ENCODE measurements at regions not wholly inside any gene's neighbourhood (a gene's known extent, or its start where the extent isn't known, plus 50 kb on each side); places are given as distances from the start of the nearest gene placed in this dataset.

DNA sequence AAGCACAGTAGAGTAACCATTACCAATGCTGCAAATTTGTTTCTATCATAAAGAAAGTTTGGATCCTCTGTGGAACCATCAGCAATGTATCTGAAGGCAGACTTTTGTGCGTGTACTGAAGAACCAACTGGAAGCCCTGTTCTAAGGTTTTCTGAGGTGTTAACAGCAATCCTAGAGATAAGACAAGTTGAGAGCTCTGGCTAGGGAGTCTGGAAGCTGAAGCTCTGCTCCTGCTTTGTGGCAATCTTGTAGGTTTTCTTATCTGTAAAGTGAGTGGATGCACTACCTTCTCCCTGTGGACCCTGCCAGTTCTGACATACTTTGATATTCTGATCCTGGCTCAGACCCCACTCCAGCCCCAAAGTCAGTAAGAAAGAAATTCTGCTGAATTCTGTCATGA is 171.2 kb upstream of the SLC14A2 start:
- H3K27ac ChIP-seq (ENCODE audit: low read length) = no peak overlapping the region
- ATAC-seq (no peak), DNase-seq (ENCODE audit: low read depth, low spot score) (no peak)
- in situ Hi-C loops (cut with HindIII; ENCODE audit: low pct_unique_long_range_greater_than_20kb, low sequenced_read_pairs) (no loop called here), intact Hi-C loops (cut with micrococcal nuclease; ENCODE audit: unreplicated experiment) (no loop called here)
- TF ChIP-seq POLR2AphosphoS5 (IDR thresholded peaks at IDR 0.05; ENCODE audit: low read depth, low read length) (no peak), SIN3A (IDR thresholded peaks at IDR 0.05; ENCODE audit: borderline replicate concordance, insufficient read depth, low read depth, low read length) (no peak), TCF7L2 (IDR thresholded peaks at IDR 0.05; ENCODE audit: low read depth, low read length) (no peak), CTCF (IDR thresholded peaks at IDR 0.05) (no peak)
- TF ChIP-seq, protein P1, sequence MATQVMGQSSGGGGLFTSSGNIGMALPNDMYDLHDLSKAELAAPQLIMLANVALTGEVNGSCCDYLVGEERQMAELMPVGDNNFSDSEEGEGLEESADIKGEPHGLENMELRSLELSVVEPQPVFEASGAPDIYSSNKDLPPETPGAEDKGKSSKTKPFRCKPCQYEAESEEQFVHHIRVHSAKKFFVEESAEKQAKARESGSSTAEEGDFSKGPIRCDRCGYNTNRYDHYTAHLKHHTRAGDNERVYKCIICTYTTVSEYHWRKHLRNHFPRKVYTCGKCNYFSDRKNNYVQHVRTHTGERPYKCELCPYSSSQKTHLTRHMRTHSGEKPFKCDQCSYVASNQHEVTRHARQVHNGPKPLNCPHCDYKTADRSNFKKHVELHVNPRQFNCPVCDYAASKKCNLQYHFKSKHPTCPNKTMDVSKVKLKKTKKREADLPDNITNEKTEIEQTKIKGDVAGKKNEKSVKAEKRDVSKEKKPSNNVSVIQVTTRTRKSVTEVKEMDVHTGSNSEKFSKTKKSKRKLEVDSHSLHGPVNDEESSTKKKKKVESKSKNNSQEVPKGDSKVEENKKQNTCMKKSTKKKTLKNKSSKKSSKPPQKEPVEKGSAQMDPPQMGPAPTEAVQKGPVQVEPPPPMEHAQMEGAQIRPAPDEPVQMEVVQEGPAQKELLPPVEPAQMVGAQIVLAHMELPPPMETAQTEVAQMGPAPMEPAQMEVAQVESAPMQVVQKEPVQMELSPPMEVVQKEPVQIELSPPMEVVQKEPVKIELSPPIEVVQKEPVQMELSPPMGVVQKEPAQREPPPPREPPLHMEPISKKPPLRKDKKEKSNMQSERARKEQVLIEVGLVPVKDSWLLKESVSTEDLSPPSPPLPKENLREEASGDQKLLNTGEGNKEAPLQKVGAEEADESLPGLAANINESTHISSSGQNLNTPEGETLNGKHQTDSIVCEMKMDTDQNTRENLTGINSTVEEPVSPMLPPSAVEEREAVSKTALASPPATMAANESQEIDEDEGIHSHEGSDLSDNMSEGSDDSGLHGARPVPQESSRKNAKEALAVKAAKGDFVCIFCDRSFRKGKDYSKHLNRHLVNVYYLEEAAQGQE (IDR thresholded peaks at IDR 0.05; ENCODE audit: insufficient read depth in 1 of 2, low read depth in 2 of 2, low read length in 1 of 2) = no peak
- ChIA-PET CTCF (no interaction called here), POLR2A (no interaction called here)
- H3K27me3 ChIP-seq (ENCODE audit: control insufficient read depth, insufficient read depth, low read length) = no peaks in the 10 kb centered on the region
- H3K36me3 ChIP-seq (ENCODE audit: control insufficient read depth, insufficient read depth, low read length) = no peaks in the 10 kb centered on the region
- H3K4me3 ChIP-seq (ENCODE audit: low read depth in 2 of 2, low read length in 2 of 2) = no peak overlapping the region
- no TSS peak for BruUV-seq (replicated peaks)
- H3K9me3 ChIP-seq (ENCODE audit: control insufficient read depth, insufficient read depth, low read depth, low read length) = no peaks in the 10 kb centered on the region
- no peaks in the 10 kb centered on the region for H3K4me1 ChIP-seq (ENCODE audit: control insufficient read depth, insufficient read depth, low read length)

DNA sequence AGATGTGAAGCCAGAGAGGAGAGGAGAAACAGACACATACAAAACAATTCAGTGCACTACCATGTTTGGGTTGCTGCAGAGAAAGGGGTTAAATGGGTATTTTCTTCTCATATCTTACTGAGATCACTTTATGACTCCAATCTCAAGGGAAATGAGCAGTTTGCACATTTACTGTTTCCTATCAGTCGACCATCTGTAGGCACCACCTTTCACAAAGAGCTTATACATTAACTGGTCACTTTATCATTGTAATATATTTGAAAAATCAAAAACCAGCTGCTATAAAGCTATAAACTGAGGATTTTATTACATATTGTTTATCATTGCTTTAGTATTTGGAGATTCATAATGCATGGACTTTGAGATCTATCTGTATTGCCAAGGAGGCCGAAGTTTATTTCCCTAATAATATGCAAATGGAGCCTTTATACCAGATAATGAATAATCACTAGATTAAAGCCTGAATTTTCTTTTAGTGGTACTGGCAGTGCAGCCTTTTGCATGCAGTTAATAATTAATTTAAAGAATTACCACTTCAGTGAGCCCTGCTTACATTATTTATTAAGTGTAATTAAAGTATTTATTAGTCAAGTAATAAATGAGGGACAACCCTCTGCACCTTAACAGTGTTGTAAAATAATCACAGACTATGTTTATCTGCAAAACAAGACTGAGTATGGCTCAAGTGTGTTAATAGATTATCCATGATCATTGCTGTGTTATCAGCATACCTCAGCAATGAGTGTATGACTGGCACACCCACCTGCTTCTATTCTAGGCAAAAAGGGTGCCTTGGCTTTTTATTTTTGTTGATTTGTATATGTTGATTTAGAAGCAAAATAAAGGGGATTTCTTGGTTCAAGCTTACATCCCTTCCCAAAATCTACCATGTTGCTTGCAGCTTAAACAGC is 167.7 kb upstream of the SLC14A2 start:
- intact Hi-C loops (cut with micrococcal nuclease; ENCODE audit: unreplicated experiment) (no loop called here), in situ Hi-C loops (cut with HindIII; ENCODE audit: low pct_unique_long_range_greater_than_20kb, low sequenced_read_pairs) (no loop called here)
- H3K4me3 ChIP-seq (ENCODE audit: low read depth in 2 of 2, low read length in 2 of 2) = no peak overlapping the region
- CTCF ChIA-PET = no interaction called here
- H3K4me1 ChIP-seq (ENCODE audit: control insufficient read depth, insufficient read depth, low read length) = no peaks in the 10 kb centered on the region
- no peak for TF ChIP-seq CTCF (IDR thresholded peaks at IDR 0.05)
- no peak for TF ChIP-seq POLR2AphosphoS5 (IDR thresholded peaks at IDR 0.05; ENCODE audit: low read depth, low read length)
- TF ChIP-seq SIN3A (IDR thresholded peaks at IDR 0.05; ENCODE audit: borderline replicate concordance, insufficient read depth, low read depth, low read length) = no peak
- TF ChIP-seq TCF7L2 (IDR thresholded peaks at IDR 0.05; ENCODE audit: low read depth, low read length) = no peak
- TF ChIP-seq, protein P1 (IDR thresholded peaks at IDR 0.05; ENCODE audit: insufficient read depth in 1 of 2, low read depth in 2 of 2, low read length in 1 of 2) = no peak
- DNase-seq (ENCODE audit: low read depth, low spot score) = no peak
- POLR2A ChIA-PET = no interaction called here
- H3K27ac ChIP-seq (ENCODE audit: low read length) = no peak overlapping the region
- no peaks in the 10 kb centered on the region for H3K36me3 ChIP-seq (ENCODE audit: control insufficient read depth, insufficient read depth, low read length)
- no peaks in the 10 kb centered on the region for H3K27me3 ChIP-seq (ENCODE audit: control insufficient read depth, insufficient read depth, low read length)
- no peak for ATAC-seq
- H3K9me3 ChIP-seq (ENCODE audit: control insufficient read depth, insufficient read depth, low read depth, low read length) = no peaks in the 10 kb centered on the region
- BruUV-seq (replicated peaks) = no TSS peak

All from Panc1 (cell line).